CD14-positive monocyte (primary cell): ENCODE measurements at regions not wholly inside any gene's neighbourhood (a gene's known extent, or its start where the extent isn't known, plus 50 kb on each side); places are given as distances from the start of the nearest gene placed in this dataset.

Experiments
- DNase-seq, 3 donors: peaks; one replicate each; pipeline ENCODE4 v3.0.0-alpha.2; 2011 to 2022
- H2AFZ ChIP-seq: 2 replicates; pipeline ENCODE4 v1.6.0; 2012; ENCODE audit warnings: mild to moderate bottlenecking, low read depth, low read length, inconsistent platforms; ENCODE audit not compliant: insufficient read depth, poor library complexity, severe bottlenecking
- H3K27ac ChIP-seq, 2 donors: 1 replicate in 1 of 2; 2 replicates in 1 of 2; pipeline ENCODE4 v1.5.1; 2012 to 2013; ENCODE audit warnings: low read length in 2 of 2, control low read depth in 1 of 2, inconsistent platforms in 1 of 2, low read depth in 1 of 2, mild to moderate bottlenecking in 1 of 2
- H3K27me3 ChIP-seq, 2 donors: one replicate each; pipeline versions ENCODE4 v1.6.0 to v1.6.1; 2011 to 2013; ENCODE audit warnings: low read length in 2 of 2; ENCODE audit not compliant: control insufficient read depth in 2 of 2, insufficient read depth in 2 of 2
- H3K36me3 ChIP-seq, 2 donors: replicated peaks in 1 of 2; 1 replicate in 1 of 2; 2 replicates in 1 of 2; pipeline versions ENCODE4 v1.5.1 to v1.6.1; 2012 to 2013; ENCODE audit warnings: low read length in 2 of 2, control low read depth in 1 of 2, inconsistent platforms in 1 of 2, mild to moderate bottlenecking in 1 of 2; ENCODE audit not compliant: insufficient read depth in 2 of 2, control insufficient read depth in 1 of 2
- H3K4me1 ChIP-seq, 2 donors: 1 replicate in 1 of 2; 2 replicates in 1 of 2; pipeline versions ENCODE4 v1.5.1 to v1.6.1; 2012 to 2013; ENCODE audit warnings: low read length in 2 of 2, control low read depth in 1 of 2, inconsistent platforms in 1 of 2, mild to moderate bottlenecking in 1 of 2, moderate library complexity in 1 of 2; ENCODE audit not compliant: insufficient read depth in 2 of 2, control insufficient read depth in 1 of 2
- H3K4me2 ChIP-seq: replicated peaks from 2 replicates; pipeline ENCODE3; 2012; ENCODE audit warnings: low read length, moderate library complexity, mild to moderate bottlenecking; ENCODE audit not compliant: poor library complexity, severe bottlenecking; ENCODE audit errors: extremely low read depth
- H3K4me3 ChIP-seq, 3 experiments: fragments of 200-600 bp in 1 of 3; sonication (generic) in 1 of 3; replicated peaks in 1 of 3; 1 replicate in 2 of 3; 2 replicates in 1 of 3; pipeline ENCODE4 v1.5.1; 2011 to 2013; ENCODE audit warnings: low read length in 3 of 3, mild to moderate bottlenecking in 3 of 3, control low read depth in 2 of 3, low read depth in 2 of 3, inconsistent platforms in 1 of 3, moderate library complexity in 1 of 3
- H3K79me2 ChIP-seq: 2 replicates; pipeline ENCODE4 v1.6.0; 2012; ENCODE audit warnings: mild to moderate bottlenecking, control low read depth, inconsistent platforms, low read length, moderate library complexity; ENCODE audit not compliant: insufficient read depth
- H3K9ac ChIP-seq: 2 replicates; pipeline ENCODE4 v1.6.0; 2017; ENCODE audit warnings: low read length, mild to moderate bottlenecking; ENCODE audit not compliant: insufficient read depth, poor library complexity, severe bottlenecking
- H3K9me3 ChIP-seq, 2 donors: replicated peaks in 1 of 2; 1 replicate in 1 of 2; 2 replicates in 1 of 2; pipeline versions ENCODE4 v1.5.1 to v1.6.1; 2012 to 2013; ENCODE audit warnings: low read length in 2 of 2, control low read depth in 1 of 2; ENCODE audit not compliant: control insufficient read depth in 1 of 2, insufficient read depth in 1 of 2
- H4K20me1 ChIP-seq: 2 replicates; pipeline ENCODE4 v1.6.0; 2012; ENCODE audit warnings: mild to moderate bottlenecking, low read length, control low read depth, moderate library complexity; ENCODE audit not compliant: insufficient read depth
- H3K27ac Mint-ChIP-seq, 7 donors: one replicate each; pipeline ENCODE4 v1.8.0; 2020; ENCODE audit warnings: mild to moderate bottlenecking in 7 of 7, mixed read lengths in 7 of 7, moderate library complexity in 6 of 7, inconsistent platforms in 2 of 7
- H3K27me3 Mint-ChIP-seq, 3 donors: one replicate each; pipeline ENCODE4 v1.8.0; 2021 to 2022; ENCODE audit warnings: low read depth in 3 of 3, mild to moderate bottlenecking in 3 of 3, mixed read lengths in 3 of 3, moderate library complexity in 3 of 3, inconsistent platforms in 1 of 3
- H3K36me3 Mint-ChIP-seq, 2 donors: one replicate each; pipeline ENCODE4 v1.8.0; 2020; ENCODE audit warnings: mixed read lengths in 2 of 2, inconsistent platforms in 1 of 2, mild to moderate bottlenecking in 1 of 2
- H3K4me1 Mint-ChIP-seq: one replicate; pipeline ENCODE4 v1.8.0; 2020; ENCODE audit warnings: mild to moderate bottlenecking, mixed read lengths
- H3K4me3 Mint-ChIP-seq, 2 donors: one replicate each; pipeline ENCODE4 v1.8.0; 2020; ENCODE audit warnings: mild to moderate bottlenecking in 2 of 2, mixed read lengths in 2 of 2, moderate library complexity in 1 of 2
- H3K9me3 Mint-ChIP-seq, 7 donors: one replicate each; pipeline ENCODE4 v1.8.0; 2020 to 2022; ENCODE audit warnings: mixed read lengths in 7 of 7, mild to moderate bottlenecking in 6 of 7, moderate library complexity in 6 of 7, inconsistent platforms in 2 of 7
- WGBS: methylation state at CpG from one replicate; pipeline ENCODE4 v1.1.5; 2013; ENCODE audit warnings: missing lambda C conversion rate; ENCODE audit not compliant: insufficient coverage; 5-methylcytosine and 5-hydroxymethylcytosine counted together
- intact Hi-C, 2 donors: fragments of 100-400 bp; cut with micrococcal nuclease; formaldehyde crosslinking; loops; one replicate each; pipeline versions ENCODE4 v1.15.0 to v1.15.1; 2023
- TF ChIP-seq, protein P1 (sequence below): fragments of 200-600 bp; IDR thresholded peaks from one replicate; pipeline ENCODE4 v1.8.0; 2022; ENCODE audit warnings: antibody characterized with exemption, mild to moderate bottlenecking

GRCh38 chr16:9522614-9523013, 431.2 kb downstream of the HAPSTR1 start:
- Histone ChIP-seq H3K36me3 (no peaks in the 10 kb centered on the region), H3K4me3 (no peak overlapping the region), H2AFZ (no peak overlapping the region), H3K27ac (no peak overlapping the region), H3K9me3 (no peaks in the 10 kb centered on the region), H3K4me2 (no peak overlapping the region), H3K9ac (no peak overlapping the region), H3K4me1 (no peaks in the 10 kb centered on the region), H4K20me1 (no peaks in the 10 kb centered on the region), H3K79me2 (no peaks in the 10 kb centered on the region), H3K27me3 (no peaks in the 10 kb centered on the region)
- WGBS: no CpG with 5 or more reads among the region's 5 CpGs
- no peak overlapping the region for H3K27ac Mint-ChIP-seq
- H3K4me1 Mint-ChIP-seq: no peaks in the 10 kb centered on the region
- no peak for DNase-seq
- no peaks in the 10 kb centered on the region for H3K27me3 Mint-ChIP-seq
- peaks cover 0 to 5% (median 3%) of the 10 kb centered on the region in 7 donors for H3K9me3 Mint-ChIP-seq
- H3K36me3 Mint-ChIP-seq: no peaks in the 10 kb centered on the region
- H3K4me3 Mint-ChIP-seq: no peak overlapping the region
- intact Hi-C loops: no loop called here
- TF ChIP-seq, protein P1, sequence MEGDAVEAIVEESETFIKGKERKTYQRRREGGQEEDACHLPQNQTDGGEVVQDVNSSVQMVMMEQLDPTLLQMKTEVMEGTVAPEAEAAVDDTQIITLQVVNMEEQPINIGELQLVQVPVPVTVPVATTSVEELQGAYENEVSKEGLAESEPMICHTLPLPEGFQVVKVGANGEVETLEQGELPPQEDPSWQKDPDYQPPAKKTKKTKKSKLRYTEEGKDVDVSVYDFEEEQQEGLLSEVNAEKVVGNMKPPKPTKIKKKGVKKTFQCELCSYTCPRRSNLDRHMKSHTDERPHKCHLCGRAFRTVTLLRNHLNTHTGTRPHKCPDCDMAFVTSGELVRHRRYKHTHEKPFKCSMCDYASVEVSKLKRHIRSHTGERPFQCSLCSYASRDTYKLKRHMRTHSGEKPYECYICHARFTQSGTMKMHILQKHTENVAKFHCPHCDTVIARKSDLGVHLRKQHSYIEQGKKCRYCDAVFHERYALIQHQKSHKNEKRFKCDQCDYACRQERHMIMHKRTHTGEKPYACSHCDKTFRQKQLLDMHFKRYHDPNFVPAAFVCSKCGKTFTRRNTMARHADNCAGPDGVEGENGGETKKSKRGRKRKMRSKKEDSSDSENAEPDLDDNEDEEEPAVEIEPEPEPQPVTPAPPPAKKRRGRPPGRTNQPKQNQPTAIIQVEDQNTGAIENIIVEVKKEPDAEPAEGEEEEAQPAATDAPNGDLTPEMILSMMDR: no peak

GRCh38 chr16:9523994-9524393, 432.6 kb downstream of the HAPSTR1 start:
- intact Hi-C loops: no loop called here
- 76% methylated on average over 4 of the region's 8 CpGs for WGBS
- no peak overlapping the region for H3K9ac ChIP-seq

More at GRCh38 chr16:9523994-9524393, 432.6 kb downstream of the HAPSTR1 start:
- H3K27ac Mint-ChIP-seq: no peak overlapping the region
- H3K27ac ChIP-seq: no peak overlapping the region
- no peaks in the 10 kb centered on the region for H3K9me3 ChIP-seq
- H3K79me2 ChIP-seq: no peaks in the 10 kb centered on the region
- no peaks in the 10 kb centered on the region for H4K20me1 ChIP-seq
- no peaks in the 10 kb centered on the region for H3K36me3 ChIP-seq
- H3K4me3 ChIP-seq: no peak overlapping the region
- no peak overlapping the region for H3K4me3 Mint-ChIP-seq
- peaks cover 0 to 5% (median 3%) of the 10 kb centered on the region in 7 donors for H3K9me3 Mint-ChIP-seq
- no peaks in the 10 kb centered on the region for H3K27me3 ChIP-seq
- H3K36me3 Mint-ChIP-seq: no peaks in the 10 kb centered on the region
- H3K4me2 ChIP-seq: no peak overlapping the region
- H3K4me1 ChIP-seq: no peaks in the 10 kb centered on the region
- H2AFZ ChIP-seq: no peak overlapping the region
- no peak for DNase-seq
- TF ChIP-seq, protein P1: no peak
- H3K4me1 Mint-ChIP-seq: no peaks in the 10 kb centered on the region
- H3K27me3 Mint-ChIP-seq: no peaks in the 10 kb centered on the region
